T-helper 1 cell treated with Interleukin-12 subunit alpha and Interleukin-12 subunit beta and Interleukin-4 antibody, amounts not matched to agents 30 μg/mL and 1 μg/mL, for 36 hours (primary cell): ENCODE measurements at regions not wholly inside any gene's neighbourhood (a gene's known extent, or its start where the extent isn't known, plus 50 kb on each side); places are given as distances from the start of the nearest gene placed in this dataset.

Experiments used
- H3K27ac Mint-ChIP-seq: one replicate; pipeline ENCODE4 v1.8.0; 2021; ENCODE audit warnings: mild to moderate bottlenecking, mixed read lengths
- H3K27me3 Mint-ChIP-seq: one replicate; pipeline ENCODE4 v1.8.0; 2021; ENCODE audit warnings: low read depth, mixed read lengths
- H3K36me3 Mint-ChIP-seq: one replicate; pipeline ENCODE4 v1.8.0; 2021; ENCODE audit warnings: low read depth, mixed read lengths
- H3K4me1 Mint-ChIP-seq: one replicate; pipeline ENCODE4 v1.8.0; 2021; ENCODE audit warnings: low read depth, mixed read lengths
- H3K4me3 Mint-ChIP-seq: one replicate; pipeline ENCODE4 v1.8.0; 2021; ENCODE audit warnings: mild to moderate bottlenecking, moderate library complexity, mixed read lengths
- H3K9me3 Mint-ChIP-seq: one replicate; pipeline ENCODE4 v1.8.0; 2021; ENCODE audit warnings: mixed read lengths

DNA sequence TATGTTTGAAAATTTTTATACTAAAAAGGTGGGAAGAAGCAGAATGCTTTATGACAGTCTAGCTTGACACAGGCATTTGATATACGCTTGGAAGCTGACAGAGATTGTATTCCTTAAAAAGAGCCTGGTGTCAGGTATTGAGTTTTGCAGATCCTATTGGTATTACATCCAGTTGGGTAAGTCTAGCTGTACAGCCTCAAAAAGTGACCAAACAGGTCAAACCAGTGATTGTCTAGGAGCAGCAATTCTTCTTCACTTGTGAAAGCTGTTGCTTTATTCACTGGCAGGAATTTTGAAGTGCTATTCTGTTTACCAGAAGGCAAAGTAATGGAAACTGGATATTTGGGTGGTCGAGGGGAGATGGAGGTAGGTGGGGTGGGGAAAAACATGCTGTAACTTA, 77.5 kb downstream of the UCHL1 start:
- no peak overlapping the region for H3K27ac Mint-ChIP-seq

GRCh38 chr4:41339812-41340809, 83.4 kb downstream of the UCHL1 start:
- Mint-ChIP-seq H3K4me1 (no peaks in the 10 kb centered on the region), H3K27ac (no peak overlapping the region), H3K9me3 (no peaks in the 10 kb centered on the region), H3K27me3 (no peaks in the 10 kb centered on the region), H3K36me3 (no peaks in the 10 kb centered on the region), H3K4me3 (no peak overlapping the region)

More for the DNA sequence above, 77.5 kb downstream of the UCHL1 start:
- H3K27me3 Mint-ChIP-seq: no peaks in the 10 kb centered on the region
- no peak overlapping the region for H3K4me3 Mint-ChIP-seq
- no peaks in the 10 kb centered on the region for H3K4me1 Mint-ChIP-seq
- no peaks in the 10 kb centered on the region for H3K9me3 Mint-ChIP-seq
- no peaks in the 10 kb centered on the region for H3K36me3 Mint-ChIP-seq

DNA sequence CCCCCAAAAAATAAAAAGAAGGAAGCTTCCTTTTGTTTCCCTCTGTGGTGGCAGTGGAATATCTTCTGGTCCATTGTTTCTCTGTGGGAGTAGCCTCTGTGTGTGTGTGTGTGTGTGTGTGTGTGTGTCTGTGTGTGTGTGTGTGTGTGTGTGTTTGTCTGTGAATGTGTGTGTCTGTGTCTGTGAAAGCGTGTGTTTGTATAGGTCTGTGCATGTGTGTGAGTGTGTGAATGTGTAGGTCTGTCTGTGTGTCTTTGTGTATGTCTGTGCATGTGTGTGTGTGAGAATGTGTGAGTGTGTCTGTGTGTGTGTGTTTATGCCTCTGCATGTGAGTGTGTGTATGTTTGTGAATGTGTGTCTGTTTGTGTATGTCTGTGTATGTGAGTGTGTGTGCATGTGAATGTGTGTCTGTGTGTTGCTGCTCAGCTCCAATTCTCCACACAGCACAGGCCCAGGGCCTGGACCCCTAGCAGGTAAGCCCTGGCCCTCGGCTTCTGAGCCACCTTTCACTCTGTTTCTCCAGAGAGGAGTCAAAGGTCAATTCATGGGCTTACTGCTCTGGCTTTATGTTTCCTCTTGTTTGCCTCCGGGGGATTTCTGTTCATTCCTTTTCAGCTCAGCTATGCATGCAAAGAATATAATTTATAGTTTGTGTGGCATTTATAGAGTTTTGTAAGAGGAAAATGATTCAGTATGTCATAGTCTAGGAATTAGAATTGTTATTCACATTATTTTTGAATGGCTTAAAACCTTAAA, 89.8 kb downstream of the UCHL1 start:
- Mint-ChIP-seq H3K36me3 (no peaks in the 10 kb centered on the region), H3K9me3 (no peaks in the 10 kb centered on the region), H3K27ac (no peak overlapping the region), H3K27me3 (no peaks in the 10 kb centered on the region), H3K4me1 (no peaks in the 10 kb centered on the region), H3K4me3 (no peak overlapping the region)

DNA sequence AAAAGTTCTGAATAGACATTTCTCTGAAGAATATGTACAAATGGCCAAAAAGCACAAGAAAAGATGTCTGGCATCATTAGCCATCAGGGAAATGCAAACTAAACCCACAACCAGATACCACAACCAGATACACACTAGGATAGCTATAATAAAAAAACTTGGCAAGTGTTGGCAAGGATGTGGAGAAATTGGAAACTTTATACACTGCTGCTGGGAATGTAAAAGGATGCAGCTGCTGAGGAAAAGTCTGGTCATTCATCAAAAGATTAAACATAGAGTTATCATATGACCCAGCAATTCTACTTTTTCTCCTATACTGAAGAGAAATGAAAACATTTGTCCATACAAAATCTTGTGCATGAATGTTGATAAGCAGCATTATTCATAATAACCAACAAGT, 92.3 kb downstream of the UCHL1 start:
- Mint-ChIP-seq H3K4me1 (no peaks in the 10 kb centered on the region), H3K36me3 (no peaks in the 10 kb centered on the region), H3K9me3 (peaks cover 4% of the 10 kb centered on the region), H3K27ac (no peak overlapping the region), H3K27me3 (no peaks in the 10 kb centered on the region), H3K4me3 (no peak overlapping the region)

- Mint-ChIP-seq H3K4me3 (no peak overlapping the region), H3K9me3 (no peaks in the 10 kb centered on the region), H3K4me1 (no peaks in the 10 kb centered on the region), H3K27ac (no peak overlapping the region), H3K36me3 (no peaks in the 10 kb centered on the region), H3K27me3 (peaks cover 48% of the 10 kb centered on the region)
Measured at GRCh38 chr4:41358647-41359421, 102.1 kb downstream of the UCHL1 start.

DNA sequence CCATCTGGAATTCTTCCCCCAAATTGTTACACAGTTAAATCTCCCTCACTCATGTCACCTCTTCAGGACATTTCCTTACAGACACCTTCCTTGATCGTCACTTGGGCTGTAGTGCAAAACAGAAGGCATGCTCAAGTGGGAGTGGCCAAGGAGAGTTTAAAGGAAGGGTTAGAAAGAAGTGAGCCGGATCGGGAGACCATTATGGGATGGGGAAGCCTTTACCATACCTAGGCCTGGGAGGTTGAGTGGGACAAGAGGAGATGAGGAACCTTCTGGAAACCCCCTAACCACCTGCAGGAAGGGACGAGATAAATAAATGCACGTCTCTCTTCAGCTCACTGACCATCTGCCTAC, 102.7 kb downstream of the UCHL1 start:
- peaks cover 48% of the 10 kb centered on the region for H3K27me3 Mint-ChIP-seq
- H3K27ac Mint-ChIP-seq: no peak overlapping the region
- H3K36me3 Mint-ChIP-seq: no peaks in the 10 kb centered on the region
- no peaks in the 10 kb centered on the region for H3K4me1 Mint-ChIP-seq
- no peaks in the 10 kb centered on the region for H3K9me3 Mint-ChIP-seq
- no peak overlapping the region for H3K4me3 Mint-ChIP-seq

GRCh38 chr4:41359836-41360213, 103.1 kb downstream of the UCHL1 start:
- Mint-ChIP-seq H3K9me3 (no peaks in the 10 kb centered on the region), H3K27me3 (peaks cover 50% of the 10 kb centered on the region), H3K4me1 (no peaks in the 10 kb centered on the region), H3K4me3 (no peak overlapping the region), H3K36me3 (no peaks in the 10 kb centered on the region), H3K27ac (no peak overlapping the region)

DNA sequence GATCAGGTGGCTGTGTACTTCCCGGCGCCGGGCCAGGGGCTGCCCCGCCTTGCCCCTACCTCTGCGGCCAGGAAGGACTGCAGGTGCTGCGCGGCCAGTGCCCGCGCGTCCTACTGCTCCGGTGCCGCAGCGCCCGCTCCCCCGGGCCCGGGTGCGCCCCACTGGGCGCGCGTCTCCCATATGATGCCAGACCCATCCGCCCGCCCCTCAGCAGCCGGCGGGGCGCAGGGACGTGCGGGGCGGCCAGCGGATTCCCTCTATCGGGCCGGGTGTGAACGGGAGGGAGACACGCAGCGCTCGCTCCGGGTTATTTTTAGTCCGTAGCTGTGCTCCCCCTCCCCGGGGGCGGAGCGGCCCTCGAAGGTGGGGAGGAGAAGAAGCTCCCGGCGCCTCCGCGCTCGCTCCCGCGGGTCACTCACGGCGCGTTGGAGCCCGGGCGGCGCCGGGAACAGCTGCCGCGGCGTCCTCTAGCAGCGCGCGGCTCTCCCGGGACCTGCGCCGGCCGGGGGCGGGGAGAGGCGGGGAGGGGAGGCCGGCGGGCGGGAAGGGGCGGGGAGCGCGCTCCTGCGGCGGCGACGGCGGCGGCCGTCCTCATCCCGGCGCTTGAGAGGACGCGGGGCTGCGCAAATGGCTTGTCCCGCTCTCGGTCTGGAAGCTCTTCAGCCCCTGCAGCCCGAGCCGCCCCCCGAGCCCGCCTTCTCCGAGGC, 103.6 kb downstream of the UCHL1 start:
- H3K36me3 Mint-ChIP-seq: no peaks in the 10 kb centered on the region
- no peaks in the 10 kb centered on the region for H3K4me1 Mint-ChIP-seq
- no peak overlapping the region for H3K4me3 Mint-ChIP-seq
- no peaks in the 10 kb centered on the region for H3K9me3 Mint-ChIP-seq
- H3K27me3 Mint-ChIP-seq: peaks cover 52% of the 10 kb centered on the region
- no peak overlapping the region for H3K27ac Mint-ChIP-seq

- H3K27me3 Mint-ChIP-seq: peaks cover 52% of the 10 kb centered on the region
- H3K36me3 Mint-ChIP-seq: no peaks in the 10 kb centered on the region
- H3K27ac Mint-ChIP-seq: no peak overlapping the region
Measured at GRCh38 chr4:41360921-41361793, 104.4 kb downstream of the UCHL1 start.

DNA sequence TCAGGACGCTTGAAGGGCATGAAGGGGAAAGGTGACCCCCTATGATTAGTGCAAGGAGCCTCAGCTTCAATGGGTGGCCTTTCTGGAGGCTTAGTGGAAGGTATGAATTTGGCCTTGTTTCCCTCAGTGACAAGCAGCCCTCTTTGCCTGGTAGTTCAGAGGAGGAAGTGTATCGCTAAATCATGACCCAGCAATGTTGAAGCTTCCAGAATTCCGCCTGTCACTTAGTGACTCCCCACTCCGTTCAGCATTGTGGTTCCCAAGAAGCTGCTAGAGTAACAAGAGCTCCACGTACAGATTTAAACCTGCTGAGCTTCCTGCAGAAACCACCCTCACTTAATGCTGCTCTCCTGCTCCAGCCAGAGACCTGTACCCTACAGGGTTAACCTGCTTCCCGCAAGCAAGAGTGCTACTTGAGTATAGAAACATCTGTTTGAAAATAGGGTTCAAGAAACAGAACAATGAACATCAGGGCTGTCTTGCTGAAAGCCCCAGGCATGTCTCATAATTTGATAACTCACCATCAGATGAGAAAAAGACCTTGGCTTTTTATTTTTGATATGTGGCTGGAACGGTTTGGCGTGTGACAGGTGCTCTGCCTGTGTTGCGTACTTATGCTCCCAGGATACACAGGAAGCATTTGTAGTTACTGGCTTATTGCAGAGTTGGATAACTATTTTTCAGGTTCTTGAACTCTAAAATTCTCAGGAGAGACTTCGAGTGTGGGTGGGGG, 105.2 kb downstream of the UCHL1 start:
- Mint-ChIP-seq H3K4me1 (no peaks in the 10 kb centered on the region), H3K36me3 (no peaks in the 10 kb centered on the region), H3K27ac (no peak overlapping the region), H3K4me3 (no peak overlapping the region), H3K27me3 (peaks cover 48% of the 10 kb centered on the region), H3K9me3 (no peaks in the 10 kb centered on the region)

More at GRCh38 chr4:41360921-41361793, 104.4 kb downstream of the UCHL1 start:
- Mint-ChIP-seq H3K4me3 (no peak overlapping the region), H3K4me1 (no peaks in the 10 kb centered on the region), H3K9me3 (no peaks in the 10 kb centered on the region)

- Mint-ChIP-seq H3K27ac (no peak overlapping the region), H3K4me1 (no peaks in the 10 kb centered on the region), H3K4me3 (no peak overlapping the region), H3K36me3 (no peaks in the 10 kb centered on the region), H3K27me3 (peaks cover 47% of the 10 kb centered on the region), H3K9me3 (no peaks in the 10 kb centered on the region)
Measured at GRCh38 chr4:41362621-41363383, 106.1 kb downstream of the UCHL1 start.

- Mint-ChIP-seq H3K27ac (no peak overlapping the region), H3K27me3 (peaks cover 42% of the 10 kb centered on the region), H3K4me1 (no peaks in the 10 kb centered on the region), H3K4me3 (no peak overlapping the region), H3K9me3 (no peaks in the 10 kb centered on the region), H3K36me3 (no peaks in the 10 kb centered on the region)
Measured at GRCh38 chr4:41363384-41363981, 106.8 kb downstream of the UCHL1 start.
